Fibroblast of lung (primary cell): ENCODE measurements at regions not wholly inside any gene's neighbourhood (a gene's known extent, or its start where the extent isn't known, plus 50 kb on each side); places are given as distances from the start of the nearest gene placed in this dataset.
A peak's percentile ranks its signal among the peaks of the same experiment; 100 is the strongest.

Experiments used
- DNase-seq, 2 donors: peaks; one replicate each; pipeline versions ENCODE4 v3.0.0 to v3.0.0-alpha.2; 2010; ENCODE audit warnings: low read depth in 2 of 2
- H2AFZ ChIP-seq: 2 replicates; pipeline ENCODE4 v1.5.1; 2012; ENCODE audit warnings: low read length, control low read depth, inconsistent platforms
- H3K27ac ChIP-seq: 2 replicates; pipeline ENCODE4 v1.5.1; 2011; ENCODE audit warnings: low read length, control low read depth; ENCODE audit not compliant: insufficient read depth
- H3K27me3 ChIP-seq: 2 replicates; pipeline ENCODE4 v1.5.1; 2011; ENCODE audit warnings: mild to moderate bottlenecking, low read length; ENCODE audit not compliant: control insufficient read depth, insufficient read depth
- H3K36me3 ChIP-seq: 2 replicates; pipeline ENCODE4 v1.5.1; 2011; ENCODE audit warnings: low read length; ENCODE audit not compliant: control insufficient read depth, insufficient read depth
- H3K4me1 ChIP-seq: 2 replicates; pipeline ENCODE4 v1.5.1; 2011; ENCODE audit warnings: low read length; ENCODE audit not compliant: control insufficient read depth, insufficient read depth; ENCODE audit errors: extremely low read depth
- H3K4me2 ChIP-seq: 2 replicates; pipeline ENCODE4 v1.5.1; 2011; ENCODE audit warnings: low read length, control low read depth; ENCODE audit not compliant: insufficient read depth; ENCODE audit errors: extremely low read depth
- H3K4me3 ChIP-seq, 4 experiments: fragments of 200-600 bp in 1 of 4; sonication (generic) in 1 of 4; replicated peaks in 1 of 4; 2 replicates each; pipeline ENCODE4 v1.5.1; 2011 to 2016; ENCODE audit warnings: low read length in 4 of 4, low read depth in 3 of 4, mild to moderate bottlenecking in 3 of 4, control low read depth in 2 of 4, inconsistent platforms in 1 of 4, mixed read lengths in 1 of 4; ENCODE audit not compliant: insufficient read depth in 1 of 4; ENCODE audit errors: control extremely low read depth in 1 of 4
- H3K79me2 ChIP-seq: 2 replicates; pipeline ENCODE4 v1.5.1; 2012; ENCODE audit warnings: mild to moderate bottlenecking, low read length, inconsistent platforms; ENCODE audit not compliant: control insufficient read depth, insufficient read depth
- H3K9ac ChIP-seq: 2 replicates; pipeline ENCODE4 v1.5.1; 2011; ENCODE audit warnings: mild to moderate bottlenecking, low read length, control low read depth; ENCODE audit not compliant: insufficient read depth
- H3K9me3 ChIP-seq: 2 replicates; pipeline ENCODE4 v1.5.1; 2012; ENCODE audit warnings: low read depth, low read length; ENCODE audit not compliant: control insufficient read depth, insufficient read depth
- H4K20me1 ChIP-seq: 2 replicates; pipeline ENCODE4 v1.5.1; 2011; ENCODE audit warnings: low read length; ENCODE audit not compliant: control insufficient read depth, insufficient read depth; ENCODE audit errors: extremely low read depth
- CTCF ChIP-seq, 2 donors: IDR thresholded peaks in 1 of 2; conservative IDR thresholded peaks in 1 of 2; 1 replicate in 1 of 2; 2 replicates in 1 of 2; pipeline ENCODE4 v1.5.1; 2011 to 2012; ENCODE audit warnings: low read length in 2 of 2, control low read depth in 1 of 2, inconsistent platforms in 1 of 2, low read depth in 1 of 2, mild to moderate bottlenecking in 1 of 2
- EZH2 ChIP-seq: IDR thresholded peaks from 2 replicates; pipeline ENCODE4 v1.5.1; 2012; ENCODE audit warnings: low read length, control low read depth, mild to moderate bottlenecking; ENCODE audit errors: missing control alignments

GRCh38 chr12:88303335-88303734, 161.2 kb downstream of the TMTC3 start:
- Histone ChIP-seq H3K4me1 (peaks cover 29% of the 10 kb centered on the region), H3K4me2 (no peak overlapping the region), H3K36me3 (no peaks in the 10 kb centered on the region), H3K4me3 (no peak overlapping the region), H3K79me2 (no peaks in the 10 kb centered on the region), H3K9me3 (no peaks in the 10 kb centered on the region), H3K9ac (no peak overlapping the region), H3K27me3 (no peaks in the 10 kb centered on the region), H2AFZ (no peak overlapping the region), H4K20me1 (no peaks in the 10 kb centered on the region), H3K27ac (no peak overlapping the region)
- DNase-seq, result no peak
- no peak for TF ChIP-seq CTCF (conservative IDR thresholded peaks at IDR 0.05 in 1 of 2, IDR thresholded peaks at IDR 0.05 in 1 of 2; ENCODE audit: low read depth in 1 of 2, low read length in 2 of 2)
- no peak for TF ChIP-seq EZH2

DNA sequence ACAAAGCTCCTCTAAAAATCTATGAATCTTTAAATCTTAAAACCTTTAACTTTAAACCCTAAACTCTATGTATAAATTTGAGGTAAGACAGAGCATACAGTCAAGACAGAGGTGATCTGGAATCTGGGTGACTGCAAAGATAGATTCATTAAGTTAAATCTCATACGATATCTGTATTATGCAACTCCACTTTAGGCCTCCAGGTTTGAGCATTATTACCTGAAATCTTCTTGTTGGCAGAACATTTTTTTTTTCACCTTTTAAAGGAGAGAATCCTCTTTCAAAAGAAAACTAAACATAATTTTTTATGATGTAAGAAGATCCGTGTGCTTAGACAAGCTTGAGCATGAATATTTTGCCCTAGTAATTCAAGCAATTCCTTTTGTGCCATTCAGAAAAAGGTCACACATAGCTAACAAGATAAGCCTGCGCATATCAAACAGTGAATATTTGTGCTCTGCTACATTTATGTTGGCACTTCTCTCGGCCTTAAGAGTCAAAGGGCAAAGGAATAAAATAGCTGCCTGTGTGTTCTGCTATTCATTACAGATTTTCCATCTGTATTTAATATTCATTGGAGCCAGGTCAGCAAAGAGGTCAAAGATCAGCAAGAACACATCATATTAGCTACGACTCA, 163.3 kb downstream of the TMTC3 start:
- Histone ChIP-seq H3K4me1 (peaks cover 18% of the 10 kb centered on the region), H3K27me3 (no peaks in the 10 kb centered on the region), H4K20me1 (no peaks in the 10 kb centered on the region), H3K36me3 (no peaks in the 10 kb centered on the region), H3K79me2 (no peaks in the 10 kb centered on the region), H3K27ac (no peak overlapping the region), H3K4me3 (no peak overlapping the region), H2AFZ (no peak overlapping the region), H3K9me3 (no peaks in the 10 kb centered on the region), H3K4me2 (peak overlapping the region; percentile 25), H3K9ac (no peak overlapping the region)
- peak in 1 of 2 donors; percentile 41 for DNase-seq
- no peak for TF ChIP-seq EZH2
- TF ChIP-seq CTCF (conservative IDR thresholded peaks at IDR 0.05 in 1 of 2, IDR thresholded peaks at IDR 0.05 in 1 of 2; ENCODE audit: low read depth in 1 of 2, low read length in 2 of 2), result no peak

- Histone ChIP-seq H3K4me2 (no peak overlapping the region), H3K4me3 (no peak overlapping the region), H3K27me3 (no peaks in the 10 kb centered on the region), H3K9ac (no peak overlapping the region), H3K36me3 (no peaks in the 10 kb centered on the region), H3K9me3 (no peaks in the 10 kb centered on the region), H4K20me1 (no peaks in the 10 kb centered on the region), H3K4me1 (peaks cover 16% of the 10 kb centered on the region), H3K79me2 (no peaks in the 10 kb centered on the region), H2AFZ (no peak overlapping the region), H3K27ac (no peak overlapping the region)
- TF ChIP-seq CTCF (conservative IDR thresholded peaks at IDR 0.05 in 1 of 2, IDR thresholded peaks at IDR 0.05 in 1 of 2; ENCODE audit: low read depth in 1 of 2, low read length in 2 of 2) (no peak), EZH2 (no peak)
- peak in 1 of 2 donors; percentile 31 for DNase-seq
Measured at GRCh38 chr12:88306471-88307069, 164.5 kb downstream of the TMTC3 start.
